GM21390 (cell line): ENCODE measurements at regions not wholly inside any gene's neighbourhood (a gene's known extent, or its start where the extent isn't known, plus 50 kb on each side); places are given as distances from the start of the nearest gene placed in this dataset.
"Not testable (repeated sequence)": the region's sequence is repeated elsewhere in the genome, so short reads cannot be mapped to it uniquely, and the experiment has no call there.

Experiments
- ATAC-seq: cut with Tn5 transposase; IDR thresholded peaks from one replicate; pipeline ENCODE4 v1.9.1; 2021; ENCODE audit not compliant: unreplicated experiment

DNA sequence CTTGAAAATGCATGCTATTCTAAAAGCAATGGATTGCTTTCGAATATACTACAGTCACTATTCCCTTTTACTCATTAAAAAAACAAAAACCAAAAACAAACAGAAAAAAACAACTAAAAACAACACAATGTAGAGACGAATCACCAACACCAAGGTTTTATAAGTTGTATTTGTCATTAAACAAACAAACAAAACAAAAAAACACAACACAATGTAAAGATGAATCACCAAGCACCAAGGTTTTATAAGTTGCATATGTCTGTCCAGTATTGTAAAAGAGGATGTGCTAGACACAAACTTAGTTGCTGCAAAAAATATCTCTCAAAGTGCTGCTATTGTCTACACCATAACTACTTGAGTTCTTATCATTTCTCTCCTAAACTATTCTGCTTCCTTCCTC lies 1269.2 kb downstream of the EFNA5 start:
- no peak for ATAC-seq

DNA sequence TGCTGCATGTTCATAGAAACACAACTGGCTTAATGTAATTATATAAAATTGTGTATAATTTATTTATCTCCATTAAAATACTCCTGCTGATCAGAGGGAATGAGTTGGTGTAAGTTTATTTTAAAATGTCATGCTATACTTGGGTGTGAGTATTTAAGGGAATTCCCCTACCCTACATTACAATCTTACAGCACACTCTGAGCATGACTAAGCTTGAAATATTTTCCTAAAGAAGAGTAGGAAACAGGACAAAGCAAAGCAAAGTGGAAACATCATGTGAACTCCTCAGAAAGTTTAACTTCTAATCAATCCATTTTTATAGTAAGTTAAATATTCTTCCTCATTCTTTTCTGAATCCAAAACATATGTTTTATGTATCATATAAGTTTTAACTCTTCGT lies 1271.3 kb downstream of the EFNA5 start:
- ATAC-seq, result no peak

DNA sequence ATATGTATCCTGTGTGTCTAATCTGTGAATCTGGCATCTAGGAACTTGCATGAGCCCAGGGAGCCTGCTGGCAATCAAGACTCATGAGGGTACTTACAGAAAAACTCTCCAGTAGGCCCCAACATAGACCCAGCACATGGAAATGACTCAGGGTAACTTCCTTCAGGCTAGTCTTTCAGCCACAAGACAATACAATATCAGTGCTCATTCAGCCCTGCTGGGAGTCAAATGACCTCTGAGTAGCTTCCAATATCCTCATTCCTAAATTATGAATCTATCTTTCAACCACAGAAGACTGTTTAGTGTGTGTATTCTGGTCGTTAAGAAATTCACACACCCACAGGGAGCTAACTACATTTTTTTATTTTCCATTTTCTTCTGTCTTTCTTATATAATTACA lies 1273.0 kb downstream of the EFNA5 start:
- no peak for ATAC-seq

DNA sequence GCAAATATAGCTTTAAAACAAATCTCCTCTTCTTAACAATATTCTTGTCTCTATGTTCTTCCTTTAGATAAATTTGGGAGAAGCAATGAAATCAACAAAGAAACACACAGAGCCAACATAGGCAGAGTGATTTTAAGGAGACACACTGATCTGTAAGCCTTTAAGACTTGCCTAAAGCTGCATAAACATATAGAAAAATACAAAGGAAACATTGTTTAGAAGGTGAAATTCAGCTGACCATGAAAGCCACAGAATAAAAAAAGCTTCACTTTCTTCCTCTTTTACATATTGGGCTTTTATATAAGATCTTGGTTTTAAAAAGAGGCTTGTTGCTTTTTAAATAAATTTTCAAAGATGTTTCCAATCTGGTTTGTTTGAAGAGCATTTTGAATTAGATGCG lies 1277.5 kb downstream of the EFNA5 start:
- ATAC-seq, result no peak

DNA sequence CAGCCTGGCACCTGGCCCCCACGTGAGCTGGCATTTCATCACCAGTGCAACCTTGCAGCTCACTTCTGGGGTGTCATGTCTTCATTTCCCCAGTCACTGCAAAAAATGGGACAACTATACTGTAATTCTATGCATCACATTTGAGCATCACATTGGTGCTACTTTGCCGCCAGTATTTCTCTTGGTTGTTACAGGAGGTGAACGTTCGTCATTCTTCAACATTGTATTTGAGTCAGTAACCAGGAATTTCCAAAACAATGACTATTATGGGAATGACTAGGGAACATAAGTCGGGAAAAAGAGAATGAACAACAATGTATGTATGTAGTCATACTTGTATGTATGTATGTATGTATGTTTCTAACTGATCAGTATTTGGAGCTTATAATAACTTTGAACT lies 1278.0 kb downstream of the EFNA5 start:
- no peak for ATAC-seq

DNA sequence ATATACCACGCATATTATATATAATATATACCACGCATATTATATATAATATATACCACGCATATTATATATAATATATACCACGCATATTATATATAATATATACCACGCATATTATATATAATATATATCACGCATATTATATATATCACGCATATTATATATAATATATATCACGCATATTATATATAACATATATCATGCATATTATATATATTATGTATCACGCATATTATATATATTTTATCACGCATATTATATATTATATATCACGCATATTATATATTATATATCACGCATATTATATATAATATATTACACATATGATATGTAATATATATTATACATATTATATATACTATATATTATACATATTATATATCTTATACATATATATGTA lies 1283.0 kb downstream of the EFNA5 start:
- ATAC-seq, result not testable (repeated sequence)

DNA sequence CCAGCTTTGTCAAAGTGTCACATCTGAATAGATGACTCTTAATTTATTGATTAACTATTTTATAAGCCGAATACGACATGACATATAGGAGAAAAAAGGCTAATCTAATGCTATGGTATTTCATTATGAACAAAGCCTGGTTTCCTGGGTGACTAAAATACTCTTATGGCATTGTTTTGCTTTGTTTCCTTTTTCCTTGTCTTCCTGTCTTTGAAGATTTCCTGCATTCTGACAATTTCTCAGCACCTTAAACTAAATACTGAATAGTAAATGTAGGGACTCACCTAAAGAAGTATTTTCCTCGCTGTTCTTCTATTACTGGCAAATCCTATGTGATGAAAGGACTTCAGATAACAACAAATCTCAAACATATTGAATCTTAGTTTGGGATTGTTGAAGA lies 1284.5 kb downstream of the EFNA5 start:
- no peak for ATAC-seq

DNA sequence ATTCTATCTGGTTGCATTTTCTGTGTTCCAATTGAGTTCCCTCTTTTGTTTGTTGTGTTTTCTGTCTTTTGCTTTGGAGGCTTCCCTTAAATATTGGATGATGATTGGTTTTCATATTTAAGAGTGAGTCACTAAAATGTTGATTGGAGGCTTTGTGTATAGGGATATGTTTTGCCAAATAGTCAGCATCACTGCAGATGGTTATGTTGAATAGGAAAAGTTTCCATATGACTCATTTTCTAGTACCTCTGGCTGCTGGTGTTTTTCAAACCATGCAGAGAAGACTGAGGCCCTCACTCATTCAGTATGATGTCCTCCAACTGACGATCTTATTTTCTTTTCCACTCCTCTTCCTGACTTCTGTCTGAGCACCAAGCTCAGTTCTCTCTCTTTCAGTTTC lies 1290.0 kb downstream of the EFNA5 start:
- ATAC-seq, result no peak

DNA sequence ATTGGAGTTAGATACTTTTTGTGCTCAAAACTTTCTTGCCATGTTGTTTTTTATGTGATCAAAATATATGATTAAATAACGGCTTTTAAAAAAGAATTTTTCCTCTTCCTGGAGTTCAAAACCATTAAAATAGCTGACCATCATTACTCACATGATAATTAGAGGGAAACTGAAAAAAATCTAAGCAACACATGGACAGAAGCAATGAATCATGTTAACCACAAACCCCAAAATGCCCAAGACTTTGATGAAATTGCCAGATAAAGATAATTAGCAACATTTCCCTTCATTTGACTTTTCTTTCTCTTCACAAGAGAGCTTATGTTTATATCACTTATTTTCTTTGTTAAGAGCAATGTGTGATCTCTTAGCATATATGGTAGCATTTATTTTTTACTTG lies 1294.2 kb downstream of the EFNA5 start:
- no peak for ATAC-seq

DNA sequence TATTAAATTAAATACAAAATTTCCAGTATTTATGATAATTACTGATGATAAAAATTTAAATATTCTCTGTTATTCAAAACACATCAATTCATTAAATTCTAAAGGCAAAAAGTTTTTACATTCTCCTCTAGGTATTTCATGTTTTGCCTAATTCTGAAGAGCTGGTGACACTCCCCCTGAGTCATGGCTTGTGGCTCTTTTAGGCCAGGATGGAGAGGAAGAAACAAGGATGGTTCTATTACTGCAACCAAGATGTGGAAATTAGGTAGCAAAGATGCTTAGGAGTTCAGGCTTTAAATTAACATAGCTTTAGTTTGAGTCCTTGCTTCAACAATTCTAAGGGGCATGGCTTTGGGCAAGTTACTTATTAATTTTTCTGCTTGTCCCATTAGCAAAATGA lies 1295.8 kb downstream of the EFNA5 start:
- ATAC-seq, result no peak

DNA sequence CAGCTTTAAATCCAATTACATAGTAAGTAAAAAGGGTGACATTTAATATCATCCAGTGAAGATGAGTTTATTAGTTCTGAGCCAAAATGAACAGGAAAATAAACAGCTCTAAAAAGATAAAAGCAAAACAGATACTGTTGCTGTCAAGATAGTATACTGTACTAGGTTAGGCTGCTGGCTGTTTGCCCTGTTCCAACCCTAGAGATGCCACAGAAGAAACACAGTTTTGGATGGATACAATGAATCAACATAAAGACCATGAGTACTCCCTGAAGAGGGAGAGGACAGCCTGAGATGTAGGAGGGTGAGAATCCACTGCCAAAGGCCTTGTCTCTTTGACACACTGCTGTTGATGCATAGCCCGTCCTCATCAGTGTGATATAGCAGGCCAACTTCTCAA lies 1302.7 kb downstream of the EFNA5 start:
- ATAC-seq, result no peak

DNA sequence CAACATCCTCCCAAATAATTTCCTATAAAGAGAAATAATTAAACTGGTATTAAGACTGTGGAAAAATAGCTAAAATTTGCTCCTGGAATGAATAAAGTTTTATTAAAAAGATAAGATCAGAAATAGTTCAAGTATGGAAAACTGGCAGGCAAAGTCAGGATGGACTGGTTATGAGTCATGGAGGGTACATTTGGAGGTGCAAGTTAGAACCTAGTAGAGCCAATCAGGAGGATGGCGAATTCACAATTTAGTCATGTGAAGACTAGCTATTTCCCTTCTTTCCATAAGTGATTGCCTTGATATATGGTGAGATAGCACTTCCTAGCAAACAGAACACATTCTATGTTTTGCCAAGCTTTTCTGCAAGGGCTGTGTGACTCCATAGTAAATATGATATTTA lies 1303.5 kb downstream of the EFNA5 start:
- ATAC-seq, result no peak

DNA sequence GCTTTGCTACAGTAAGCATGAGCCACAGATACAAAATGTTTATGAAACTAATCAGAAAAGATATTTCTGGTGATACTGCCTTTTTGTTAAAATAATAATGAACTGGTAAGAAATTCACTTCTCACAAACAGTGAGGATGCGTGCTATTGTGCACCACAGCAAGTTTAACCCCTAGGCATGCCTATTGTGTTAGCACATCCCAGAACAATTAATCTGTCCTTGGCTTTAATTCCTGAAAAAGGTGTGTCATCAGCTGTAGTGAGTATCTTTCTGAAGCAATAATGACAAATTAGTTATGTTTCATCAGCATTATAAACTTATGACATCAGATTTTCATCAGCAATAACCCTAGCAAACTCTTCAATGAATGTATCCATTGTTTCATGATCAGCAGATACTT lies 1307.2 kb downstream of the EFNA5 start:
- no peak for ATAC-seq

DNA sequence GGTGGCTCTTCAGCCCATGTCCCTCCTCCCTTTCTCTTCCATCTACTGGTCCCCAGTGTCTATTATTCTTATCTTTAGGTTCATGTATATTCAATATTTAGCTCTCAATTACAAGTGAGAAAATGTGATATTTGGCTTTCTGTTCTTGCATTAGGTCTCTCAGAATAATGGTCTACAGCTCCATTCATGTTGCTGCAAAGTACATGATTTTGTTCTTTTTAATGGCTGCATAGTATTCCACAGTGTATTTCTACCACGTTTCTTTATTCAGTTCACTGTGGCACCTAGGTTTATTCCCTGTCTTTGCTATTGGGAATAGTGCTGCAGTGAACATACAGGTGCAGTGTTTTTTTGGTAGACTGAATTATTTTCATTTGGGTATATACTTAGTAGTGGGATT lies 1308.8 kb downstream of the EFNA5 start:
- no peak for ATAC-seq

DNA sequence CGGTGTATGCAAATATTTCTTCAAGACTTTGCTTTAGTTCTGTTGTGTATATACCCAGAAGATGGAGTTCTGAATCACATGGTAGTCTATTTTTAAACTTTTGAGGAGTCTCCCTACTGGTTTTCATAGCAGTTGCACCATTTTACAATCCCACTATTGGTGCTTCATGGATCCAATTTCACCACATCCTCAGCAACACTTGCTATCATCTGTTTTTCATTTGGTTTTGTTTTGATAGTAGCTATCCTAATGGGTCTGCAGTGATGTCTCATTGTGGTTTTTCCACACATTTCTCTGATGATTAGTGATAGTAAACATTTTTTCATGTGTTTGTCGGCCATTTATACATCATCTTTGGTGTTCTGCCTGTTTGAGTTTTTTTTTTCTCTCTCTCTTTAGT lies 1339.3 kb downstream of the EFNA5 start:
- no peak for ATAC-seq

DNA sequence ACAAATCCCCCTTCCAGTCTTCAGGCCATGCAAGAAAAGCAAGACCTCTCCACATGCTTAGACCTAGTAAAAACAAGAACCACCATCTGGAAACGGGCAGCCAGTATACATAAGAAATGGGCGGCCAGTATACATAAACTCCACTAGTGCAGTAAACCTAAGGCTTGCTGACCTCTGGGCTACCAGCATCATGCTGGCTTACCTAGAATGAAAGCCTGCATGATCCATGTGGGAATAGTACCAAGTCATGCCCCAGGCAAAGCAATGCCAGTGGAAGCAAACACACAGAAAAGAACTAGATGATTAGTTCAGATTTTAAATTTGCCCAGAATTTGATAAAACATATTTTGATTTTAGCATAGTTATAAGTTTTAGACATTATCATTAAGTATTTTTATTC lies 1346.4 kb downstream of the EFNA5 start:
- ATAC-seq, result no peak

DNA sequence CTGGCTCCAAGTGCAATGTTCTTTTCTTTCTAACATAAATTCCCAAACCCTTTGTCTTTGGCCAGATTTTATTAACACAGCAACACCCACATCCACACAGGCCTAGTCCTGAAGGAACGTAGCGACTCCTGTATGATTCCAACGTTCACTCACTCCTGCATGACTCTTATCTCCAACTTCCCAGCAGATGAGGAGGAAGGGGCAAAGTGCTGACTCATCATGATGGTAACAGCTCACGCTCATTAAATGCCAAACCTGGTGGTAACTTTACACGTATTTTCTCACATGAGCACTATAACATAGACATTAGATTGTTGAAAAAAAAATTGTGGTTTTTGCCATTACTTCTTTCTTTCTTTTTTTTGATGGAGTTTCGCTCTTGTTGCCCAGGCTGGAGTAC lies 1349.5 kb downstream of the EFNA5 start:
- no peak for ATAC-seq

DNA sequence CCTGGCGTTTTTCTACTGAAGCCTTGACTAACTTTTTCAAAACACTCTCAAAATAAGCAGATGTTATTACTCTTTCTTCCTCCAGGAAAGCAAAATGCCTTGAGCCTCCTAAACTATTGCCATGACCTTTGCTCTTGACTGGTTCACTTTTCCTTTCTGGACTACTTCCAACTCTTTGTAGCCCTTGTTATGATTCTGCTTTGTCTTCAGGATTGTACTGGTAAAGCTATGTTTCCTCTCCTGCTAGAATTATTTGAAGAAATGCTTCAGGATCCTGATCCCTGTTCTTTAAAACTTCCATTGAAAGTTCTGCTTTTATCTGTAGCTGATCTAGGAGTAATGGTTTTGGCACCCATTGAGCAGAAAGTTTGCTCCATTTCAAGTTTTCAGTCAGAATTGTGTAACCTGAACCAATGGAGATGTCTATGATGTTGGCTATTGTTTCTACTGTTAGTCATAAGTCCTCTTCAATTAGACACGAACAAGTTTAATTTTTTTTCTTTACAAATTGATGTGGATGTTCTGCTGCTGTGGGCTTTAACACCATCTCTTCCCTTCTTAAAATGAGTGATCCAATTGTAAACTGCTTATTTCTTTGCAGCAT lies 1356.4 kb downstream of the EFNA5 start:
- no peak for ATAC-seq

DNA sequence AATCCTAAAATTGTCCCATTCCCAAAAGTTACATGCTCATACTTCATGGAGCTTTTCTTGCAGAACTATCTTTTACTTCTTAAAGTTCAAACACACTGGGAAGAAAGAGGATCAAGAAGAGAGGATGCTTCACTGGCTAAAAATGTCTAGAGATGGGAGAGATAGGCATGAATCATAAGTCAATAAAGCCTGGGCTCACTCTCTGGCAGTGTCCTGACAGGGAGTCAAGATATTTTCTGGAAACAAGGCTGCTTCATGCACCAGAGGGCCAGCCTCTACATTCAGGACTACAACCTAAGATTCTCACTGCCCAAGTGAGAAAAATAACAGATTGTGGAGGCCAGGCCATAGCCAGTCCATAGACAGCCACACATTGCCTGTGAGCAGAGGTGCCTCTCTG lies 1358.4 kb downstream of the EFNA5 start:
- ATAC-seq, result no peak

DNA sequence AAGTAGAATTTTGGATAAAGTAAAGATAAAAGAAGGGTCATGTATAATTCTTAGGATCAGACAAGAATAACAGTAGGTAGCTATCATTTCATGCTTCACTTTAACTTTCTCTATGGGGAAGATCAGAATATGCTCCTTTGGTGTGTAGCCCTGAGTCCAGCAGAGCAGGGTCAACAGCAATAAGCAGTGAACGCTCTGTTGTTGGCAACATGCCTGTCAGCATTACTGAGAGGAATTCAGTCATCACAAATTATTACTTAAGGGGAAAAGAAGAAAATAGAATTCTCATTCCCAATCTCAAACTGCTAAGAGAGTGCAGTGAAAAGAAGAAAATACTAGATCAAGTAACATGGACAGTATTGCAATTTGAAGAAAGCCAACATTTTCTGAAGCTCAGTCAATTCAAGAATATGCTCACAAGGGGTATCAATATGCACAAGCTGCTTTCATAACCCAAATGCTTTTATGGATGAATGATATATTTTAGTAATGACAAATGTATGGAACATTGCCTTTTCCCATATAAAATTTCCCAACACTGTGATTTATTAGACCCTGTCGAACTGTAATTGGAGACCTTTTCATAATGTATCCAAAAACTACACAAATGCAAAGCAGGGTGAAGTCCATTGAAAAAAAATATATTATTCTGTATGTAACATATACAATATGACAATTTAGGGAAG lies 1359.4 kb downstream of the EFNA5 start:
- ATAC-seq, result no peak

DNA sequence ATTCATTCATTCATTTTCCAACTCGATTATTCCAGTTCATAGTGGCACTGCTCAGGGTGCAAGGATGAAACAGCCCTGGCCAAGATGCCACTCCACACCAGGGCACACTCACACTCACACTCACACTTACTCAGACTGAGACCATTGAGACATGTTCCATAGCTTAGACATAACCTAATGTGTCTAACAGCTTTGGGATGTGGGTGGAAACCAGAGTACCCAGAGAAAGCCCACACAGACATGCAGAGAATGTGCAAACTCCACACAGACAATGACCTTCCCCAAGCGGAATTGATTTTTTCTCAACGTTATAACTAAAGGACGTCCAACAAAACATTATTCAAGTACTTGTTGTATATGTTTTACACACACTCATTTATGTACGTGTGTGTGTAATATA lies 1363.5 kb downstream of the EFNA5 start:
- ATAC-seq, result no peak

DNA sequence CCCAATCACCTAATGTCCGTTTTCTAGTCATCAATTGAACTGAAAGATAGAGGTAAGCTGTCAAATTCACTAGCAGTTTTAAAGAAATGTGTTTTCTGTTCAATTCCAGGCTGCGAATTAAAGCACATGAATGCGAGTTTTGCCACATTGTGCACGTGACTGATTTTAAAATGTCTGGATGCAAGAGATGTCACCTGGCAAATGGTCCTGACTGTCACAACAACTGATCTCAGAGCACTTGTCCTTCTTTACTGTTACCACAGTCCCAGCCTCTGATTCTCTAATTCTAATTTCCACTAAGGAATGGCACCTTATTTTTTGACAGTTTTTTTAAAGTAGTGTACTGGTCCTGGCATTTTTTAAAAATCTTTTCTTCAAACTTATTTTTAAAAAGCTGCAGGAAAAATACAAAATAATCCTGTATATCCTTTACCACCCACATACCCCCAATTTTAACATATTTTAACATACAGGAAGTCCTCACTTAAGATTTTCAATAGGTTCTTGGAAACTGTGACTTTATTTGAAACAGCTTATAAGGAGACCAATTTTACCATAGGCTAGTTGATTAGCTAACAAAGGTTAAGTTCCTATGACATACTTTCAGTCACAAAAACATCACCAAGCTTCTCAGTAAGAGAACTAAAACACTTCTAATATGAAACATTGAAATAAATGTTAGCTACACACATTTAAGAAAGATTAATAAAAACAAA lies 1364.3 kb downstream of the EFNA5 start:
- ATAC-seq, result no peak

DNA sequence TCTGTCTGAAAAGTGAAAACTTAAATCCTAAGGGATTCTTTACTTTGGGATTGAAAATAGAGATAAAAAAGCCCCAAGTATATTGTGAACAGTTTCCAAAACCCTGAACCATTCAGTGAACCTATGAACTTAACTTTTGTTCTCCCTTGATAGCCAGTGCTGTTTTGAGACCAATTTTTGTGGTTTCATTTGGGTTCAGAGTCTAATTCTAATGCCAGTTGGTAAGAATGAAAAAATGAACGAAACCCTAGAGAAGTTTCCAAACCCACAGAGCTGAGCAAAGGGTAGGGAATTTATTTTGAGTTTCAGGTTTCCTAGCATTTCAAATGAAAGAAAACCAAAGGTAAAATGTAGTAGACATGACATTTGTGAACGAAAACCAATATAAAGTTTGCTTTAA lies 1366.8 kb downstream of the EFNA5 start:
- no peak for ATAC-seq
